ENCODE measurements at regions not wholly inside any gene's neighbourhood (a gene's known extent, or its start where the extent isn't known, plus 50 kb on each side); places are given as distances from the start of the nearest gene placed in this dataset.
A peak's percentile ranks its signal among the peaks of the same experiment; 100 is the strongest.
"Not testable (repeated sequence)": the region's sequence is repeated elsewhere in the genome, so short reads cannot be mapped to it uniquely, and the experiment has no call there.

- intact Hi-C loops (cut with DNase I), result no loop called here
Observed at GRCh38 chr4:163077680-163078079, 89.0 kb downstream of the NAF1 start.

GRCh38 chr4:163072222-163072621 lies 94.5 kb downstream of the NAF1 start:
- intact Hi-C loops (cut with DNase I), result no loop called here
- DNase-seq, result no peak

More at GRCh38 chr4:163077680-163078079, 89.0 kb downstream of the NAF1 start:
- no peak for DNase-seq

DNA sequence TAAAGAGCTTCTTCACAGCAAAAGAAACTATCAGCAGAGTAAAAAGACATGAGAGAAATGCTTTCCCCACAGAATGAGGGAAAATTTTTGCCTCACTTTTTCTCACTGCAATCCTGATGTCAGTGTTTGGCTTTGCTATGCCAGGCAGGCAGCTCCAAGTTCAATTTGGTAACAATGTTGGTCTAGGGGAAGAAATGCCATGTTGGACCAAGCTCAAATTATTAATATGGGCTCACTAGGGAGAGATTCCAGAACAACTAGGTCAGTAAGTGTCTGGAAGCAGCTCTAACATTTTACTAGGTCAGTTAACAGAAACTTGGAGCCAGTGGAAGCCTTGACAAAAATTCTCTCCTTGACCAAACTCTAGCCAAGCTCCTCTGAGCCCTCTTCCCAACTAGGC lies 95.4 kb downstream of the NAF1 start:
- no peak for DNase-seq
- intact Hi-C loops (cut with DNase I), result no loop called here

GRCh38 chr4:163070023-163070422 lies 96.7 kb downstream of the NAF1 start:
- intact Hi-C loops (cut with DNase I), result no loop called here
- DNase-seq, result no peak

DNA sequence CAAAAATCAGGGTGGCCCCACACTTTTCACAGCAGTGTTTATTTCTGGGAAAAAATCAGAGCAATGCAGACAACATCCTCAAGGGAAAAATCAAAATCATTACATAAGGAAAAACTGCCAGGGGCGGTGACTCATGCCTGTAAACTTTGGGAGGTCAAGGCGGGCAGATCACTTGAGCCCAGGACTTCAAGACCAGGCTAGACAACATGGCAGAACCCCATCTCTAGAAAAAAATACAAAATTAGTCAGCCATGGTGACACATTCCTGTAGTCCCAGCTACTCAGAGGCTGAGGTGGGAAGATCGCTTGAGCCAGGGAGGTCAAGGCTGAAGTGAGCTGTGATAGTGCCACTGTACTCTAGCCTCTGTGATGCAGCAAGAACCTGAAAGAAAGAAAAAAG lies 102.8 kb downstream of the NAF1 start:
- intact Hi-C loops (cut with DNase I), result no loop called here
- no peak for DNase-seq

- peak in 1 of 10 donors; percentile 10 for DNase-seq
- intact Hi-C loops (cut with DNase I), result no loop called here
Observed at GRCh38 chr4:163048447-163048846, 118.2 kb downstream of the NAF1 start.

- intact Hi-C loops (cut with DNase I), result no loop called here
- DNase-seq, result no peak
Observed at GRCh38 chr4:163042306-163042705, 124.4 kb downstream of the NAF1 start.

DNA sequence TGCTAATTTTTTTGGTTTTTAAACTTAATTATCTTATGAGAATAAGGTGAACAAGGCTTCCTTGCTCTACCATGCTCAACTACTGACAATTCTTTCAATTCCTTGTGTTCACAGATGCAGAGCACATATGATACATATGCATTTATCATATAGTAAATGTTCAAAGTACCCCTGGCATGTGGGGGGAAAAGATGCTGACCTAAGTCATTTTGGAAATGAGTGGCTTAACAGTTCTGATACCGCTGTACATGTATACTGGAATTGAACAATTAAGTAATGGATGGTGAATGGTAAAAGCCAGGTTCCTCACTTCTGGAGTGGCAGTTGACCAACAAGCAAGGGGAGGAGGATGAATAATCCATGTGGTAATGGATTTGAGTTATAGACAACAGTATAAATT lies 149.6 kb downstream of the NAF1 start:
- DNase-seq, result no peak
- intact Hi-C loops (cut with DNase I), result no loop called here

GRCh38 chr4:163012816-163013215 lies 153.9 kb downstream of the NAF1 start:
- intact Hi-C loops (cut with DNase I), result no loop called here
- DNase-seq, result no peak

DNA sequence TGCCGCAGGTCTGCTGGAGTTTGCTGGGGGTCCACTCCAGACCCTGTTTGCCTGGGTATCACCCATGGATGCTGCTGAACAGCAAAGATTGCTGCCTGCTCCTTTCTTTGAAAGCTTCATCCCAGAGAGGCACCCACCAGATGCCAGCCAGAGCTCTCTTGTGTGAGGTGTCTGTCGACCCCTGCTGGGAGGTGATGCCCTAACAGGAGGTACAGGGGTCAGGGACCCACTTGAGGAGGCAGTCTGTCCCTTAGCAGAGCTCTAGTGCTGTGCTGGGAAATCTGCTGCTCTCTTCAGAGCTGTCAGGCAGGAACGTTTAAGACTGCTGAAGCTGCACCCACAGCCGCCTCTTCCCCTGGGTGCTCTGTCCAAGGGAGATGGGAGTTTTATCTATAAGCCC lies 162.7 kb downstream of the NAF1 start:
- intact Hi-C loops (cut with DNase I), result no loop called here

DNA sequence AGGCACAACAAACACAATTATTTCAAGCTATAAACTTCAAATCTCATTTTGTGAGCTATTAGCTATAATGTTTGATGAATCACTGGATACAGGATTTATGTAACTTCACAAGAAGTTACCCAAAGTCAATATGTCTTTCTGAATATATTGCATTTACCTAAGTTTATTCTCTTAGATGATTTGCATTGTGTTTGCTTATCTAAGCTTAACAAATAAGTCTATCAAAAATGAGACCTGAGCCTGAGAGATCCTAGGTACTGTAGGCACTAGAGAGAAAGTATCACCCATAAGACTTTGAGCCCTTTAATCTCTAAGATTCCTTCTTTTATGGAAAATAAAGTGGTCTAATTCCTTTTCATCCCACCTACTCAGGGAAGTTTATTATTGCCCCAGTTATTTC lies 178.2 kb downstream of the NAF1 start:
- intact Hi-C loops (cut with DNase I), result no loop called here

More for the DNA sequence above, 162.7 kb downstream of the NAF1 start:
- peak in 1 of 10 donors; percentile 76 for DNase-seq

GRCh38 chr4:162985131-162985530 lies 181.6 kb downstream of the NAF1 start:
- intact Hi-C loops (cut with DNase I), result no loop called here
- peak in 3 of 10 donors; percentile 54 to 82 (median 78) for DNase-seq

More for the DNA sequence above, 178.2 kb downstream of the NAF1 start:
- DNase-seq, result no peak

DNA sequence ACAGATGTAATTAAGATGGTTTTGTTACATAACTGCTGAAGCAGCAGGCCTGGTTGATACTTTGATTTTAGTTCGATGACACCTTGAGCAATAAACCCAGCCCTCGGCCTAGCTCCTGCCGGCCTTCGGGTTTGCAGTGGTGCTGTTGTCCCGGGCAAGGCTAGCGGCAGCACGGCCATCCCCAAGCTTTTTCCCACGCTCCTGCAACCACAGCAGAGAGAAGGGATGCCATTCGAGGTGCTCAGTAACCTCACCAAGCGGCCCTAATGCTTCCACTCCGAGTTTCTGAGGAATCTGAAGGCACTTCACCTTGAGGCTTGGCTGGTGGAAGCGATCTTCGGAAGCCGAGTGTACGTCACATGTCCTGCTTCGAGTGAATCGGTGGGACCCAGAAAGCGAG lies 182.1 kb downstream of the NAF1 start:
- DNase-seq, result peak in 2 of 10 donors; percentile 37 to 54
- intact Hi-C loops (cut with DNase I), result no loop called here

GRCh38 chr4:162981823-162982222 lies 184.9 kb downstream of the NAF1 start:
- DNase-seq, result no peak
- intact Hi-C loops (cut with DNase I), result no loop called here

GRCh38 chr4:162978398-162978797 lies 188.3 kb downstream of the NAF1 start:
- DNase-seq, result no peak
- intact Hi-C loops (cut with DNase I), result no loop called here

- no peak for DNase-seq
- intact Hi-C loops (cut with DNase I), result no loop called here
Observed at GRCh38 chr4:162977788-162978187, 188.9 kb downstream of the NAF1 start.

- intact Hi-C loops (cut with DNase I), result no loop called here
- no peak for DNase-seq
Observed at GRCh38 chr4:162972661-162973330, 193.9 kb downstream of the NAF1 start.

GRCh38 chr4:162969194-162969593 lies 197.5 kb downstream of the NAF1 start:
- intact Hi-C loops (cut with DNase I), result no loop called here
- peak in 1 of 10 donors; percentile 66 for DNase-seq

GRCh38 chr4:162965978-162966377 lies 200.7 kb downstream of the NAF1 start:
- intact Hi-C loops (cut with DNase I); DNase-seq: not testable (repeated sequence)

- DNase-seq, result peak in 4 of 10 donors; percentile 21 to 60 (median 34)
- intact Hi-C loops (cut with DNase I), result no loop called here
Observed at GRCh38 chr4:162959046-162959445, 207.6 kb downstream of the NAF1 start.

GRCh38 chr4:162957521-162958143 lies 209.1 kb downstream of the NAF1 start:
- intact Hi-C loops (cut with DNase I), result no loop called here
- peak in 1 of 10 donors; percentile 20 for DNase-seq

GRCh38 chr4:162954976-162955375 lies 211.7 kb downstream of the NAF1 start:
- intact Hi-C loops (cut with DNase I), result no loop called here
- no peak for DNase-seq
